ENCODE measurements at regions not wholly inside any gene's neighbourhood (a gene's known extent, or its start where the extent isn't known, plus 50 kb on each side); places are given as distances from the start of the nearest gene placed in this dataset.

- TF ChIP-seq POLR2A (IDR thresholded peaks at IDR 0.05), result no peak
- no peak for TF ChIP-seq CTCF (IDR thresholded peaks at IDR 0.05)
- TF ChIP-seq POLR2AphosphoS5 (IDR thresholded peaks at IDR 0.05), result no peak
These were observed 334.2 kb downstream of the IRX1 start for GRCh38 chr5:3929799-3930198.

All from prostate gland (tissue), 2 donors.